Cardiac muscle cell (in vitro differentiated cells and primary cell): ENCODE measurements at regions not wholly inside any gene's neighbourhood (a gene's known extent, or its start where the extent isn't known, plus 50 kb on each side); places are given as distances from the start of the nearest gene placed in this dataset.

Source experiments
- DNase-seq, 2 donors: peaks; one replicate each; pipeline versions ENCODE4 v3.0.0 to v3.0.0-alpha.2; 2010 to 2017; ENCODE audit warnings: low read depth in 1 of 2, low spot score in 1 of 2
- H3K27ac ChIP-seq: fragments of 200-600 bp; sonication (generic); 2 replicates; pipeline ENCODE4 v1.5.1; 2016
- H3K27me3 ChIP-seq: fragments of 200-600 bp; sonication (generic); 2 replicates; pipeline ENCODE4 v1.6.0; 2016; ENCODE audit warnings: control low read depth
- H3K36me3 ChIP-seq: fragments of 200-600 bp; sonication (generic); 2 replicates; pipeline ENCODE4 v1.5.1; 2016; ENCODE audit warnings: control low read depth
- H3K4me1 ChIP-seq: fragments of 200-600 bp; sonication (generic); 2 replicates; pipeline ENCODE4 v1.8.1; 2017; ENCODE audit warnings: low read depth, mild to moderate bottlenecking, mixed run types
- H3K4me3 ChIP-seq: fragments of 200-600 bp; sonication (generic); 2 replicates; pipeline ENCODE4 v1.5.1; 2016; ENCODE audit warnings: mild to moderate bottlenecking
- H3K9me3 ChIP-seq: fragments of 200-600 bp; sonication (generic); 2 replicates; pipeline ENCODE4 v1.5.1; 2017; ENCODE audit warnings: low read depth, mild to moderate bottlenecking, control low read depth
- TF ChIP-seq, protein P1 (sequence below): IDR thresholded peaks from 2 replicates; pipeline ENCODE4 v1.5.1; 2012; ENCODE audit warnings: low read depth, mild to moderate bottlenecking, low read length

DNA sequence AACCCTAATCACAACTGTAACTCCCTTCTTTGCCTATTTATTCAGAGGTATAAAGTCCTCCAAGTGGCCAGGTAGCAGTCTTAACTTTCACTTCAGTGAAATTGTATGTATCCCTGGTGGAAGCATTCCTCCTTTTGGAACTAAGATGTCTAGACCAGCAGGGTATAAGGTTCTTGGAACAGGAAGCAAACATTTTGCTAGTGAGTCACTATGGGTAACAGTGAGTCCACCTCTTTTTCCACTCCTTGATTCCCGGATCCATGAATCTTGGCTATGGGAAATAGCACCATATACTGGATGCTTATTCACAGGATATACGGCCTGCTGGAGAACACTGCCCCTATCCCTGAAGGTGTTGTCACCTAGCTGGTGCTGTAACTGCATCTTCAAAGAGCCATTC, 80.2 kb downstream of the KCNA5 start:
- TF ChIP-seq, protein P1, sequence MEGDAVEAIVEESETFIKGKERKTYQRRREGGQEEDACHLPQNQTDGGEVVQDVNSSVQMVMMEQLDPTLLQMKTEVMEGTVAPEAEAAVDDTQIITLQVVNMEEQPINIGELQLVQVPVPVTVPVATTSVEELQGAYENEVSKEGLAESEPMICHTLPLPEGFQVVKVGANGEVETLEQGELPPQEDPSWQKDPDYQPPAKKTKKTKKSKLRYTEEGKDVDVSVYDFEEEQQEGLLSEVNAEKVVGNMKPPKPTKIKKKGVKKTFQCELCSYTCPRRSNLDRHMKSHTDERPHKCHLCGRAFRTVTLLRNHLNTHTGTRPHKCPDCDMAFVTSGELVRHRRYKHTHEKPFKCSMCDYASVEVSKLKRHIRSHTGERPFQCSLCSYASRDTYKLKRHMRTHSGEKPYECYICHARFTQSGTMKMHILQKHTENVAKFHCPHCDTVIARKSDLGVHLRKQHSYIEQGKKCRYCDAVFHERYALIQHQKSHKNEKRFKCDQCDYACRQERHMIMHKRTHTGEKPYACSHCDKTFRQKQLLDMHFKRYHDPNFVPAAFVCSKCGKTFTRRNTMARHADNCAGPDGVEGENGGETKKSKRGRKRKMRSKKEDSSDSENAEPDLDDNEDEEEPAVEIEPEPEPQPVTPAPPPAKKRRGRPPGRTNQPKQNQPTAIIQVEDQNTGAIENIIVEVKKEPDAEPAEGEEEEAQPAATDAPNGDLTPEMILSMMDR = no peak
- Histone ChIP-seq H3K4me1 (no peaks in the 10 kb centered on the region), H3K4me3 (no peak overlapping the region), H3K27ac (no peak overlapping the region), H3K9me3 (no peaks in the 10 kb centered on the region), H3K36me3 (no peaks in the 10 kb centered on the region), H3K27me3 (no peaks in the 10 kb centered on the region)
- no peak for DNase-seq

DNA sequence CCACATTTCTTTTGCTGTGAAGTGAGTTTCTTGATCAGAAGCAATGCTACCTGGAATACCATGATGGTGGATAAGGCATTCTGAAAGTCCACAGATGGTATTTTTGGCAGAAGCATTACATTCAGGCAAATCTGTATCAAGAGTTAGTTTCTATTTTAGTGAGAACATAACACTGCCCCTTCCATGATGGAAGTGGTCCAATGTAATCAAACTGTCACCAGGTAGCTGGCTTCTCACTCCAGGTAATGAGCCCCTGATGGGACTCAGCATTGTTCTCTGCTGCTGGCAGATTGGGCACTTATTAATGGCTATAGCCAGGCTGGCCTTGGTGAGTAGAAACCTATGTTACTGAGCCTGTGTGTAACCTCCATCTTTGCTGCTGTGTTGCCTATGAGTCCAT, 80.7 kb downstream of the KCNA5 start:
- Histone ChIP-seq H3K36me3 (no peaks in the 10 kb centered on the region), H3K4me3 (no peak overlapping the region), H3K4me1 (no peaks in the 10 kb centered on the region), H3K27me3 (no peaks in the 10 kb centered on the region), H3K27ac (no peak overlapping the region), H3K9me3 (no peaks in the 10 kb centered on the region)
- no peak for DNase-seq
- TF ChIP-seq, protein P1 = no peak

DNA sequence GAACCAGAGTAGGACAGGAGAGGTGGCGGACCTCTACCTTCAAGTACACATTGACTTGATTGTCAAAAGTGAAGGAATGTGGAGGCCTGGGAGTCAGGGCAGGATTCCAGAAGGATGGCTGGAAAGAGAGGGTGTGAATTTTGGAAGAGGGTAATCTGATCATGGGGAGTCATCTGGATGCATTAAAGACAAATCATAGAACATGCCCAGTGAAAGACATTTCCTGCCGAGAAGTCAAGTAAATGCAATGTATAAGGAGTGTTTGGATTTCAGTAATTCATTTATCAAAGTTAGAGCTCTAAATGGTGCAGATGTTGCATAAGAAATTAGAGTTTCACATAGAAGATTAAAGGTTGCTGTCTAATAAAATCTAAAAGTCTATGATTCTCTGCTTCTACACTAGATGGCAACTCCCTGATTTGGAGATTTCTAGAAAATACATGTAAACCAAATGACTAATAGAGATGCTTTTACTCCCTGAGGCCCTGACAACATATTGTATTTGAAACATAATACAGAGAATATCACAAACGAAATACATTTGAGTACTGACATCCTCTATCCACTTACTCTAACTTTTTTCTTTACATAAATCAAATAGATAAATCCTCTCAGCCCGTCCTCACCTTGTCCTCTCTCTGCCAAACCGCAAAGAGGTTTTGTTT, 91.3 kb downstream of the KCNA5 start:
- DNase-seq = no peak
- TF ChIP-seq, protein P1 = no peak
- Histone ChIP-seq H3K27me3 (no peaks in the 10 kb centered on the region), H3K4me3 (no peak overlapping the region), H3K9me3 (no peaks in the 10 kb centered on the region), H3K27ac (no peak overlapping the region), H3K36me3 (no peaks in the 10 kb centered on the region), H3K4me1 (no peaks in the 10 kb centered on the region)

DNA sequence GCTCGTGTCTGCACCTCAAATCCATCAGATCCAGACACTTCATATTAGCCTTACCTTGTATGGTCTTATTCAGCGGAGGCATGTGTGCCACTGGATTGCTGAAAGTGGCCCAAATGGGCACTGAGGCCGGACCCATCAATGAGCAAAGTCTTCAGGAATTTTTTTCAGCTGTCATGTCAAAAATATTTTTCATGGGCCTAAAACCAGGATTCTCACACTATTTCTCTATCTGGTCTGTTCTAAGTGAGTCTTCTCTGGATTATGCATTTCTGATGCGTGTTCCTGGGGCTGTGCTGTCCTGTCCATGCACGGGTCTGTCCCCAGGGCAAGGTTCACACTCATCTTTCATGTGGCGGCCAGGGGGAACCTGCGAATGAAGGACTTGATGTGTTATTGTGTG, 94.6 kb downstream of the KCNA5 start:
- Histone ChIP-seq H3K27me3 (no peaks in the 10 kb centered on the region), H3K4me1 (no peaks in the 10 kb centered on the region), H3K27ac (no peak overlapping the region), H3K36me3 (no peaks in the 10 kb centered on the region), H3K4me3 (no peak overlapping the region), H3K9me3 (no peaks in the 10 kb centered on the region)
- TF ChIP-seq, protein P1 = no peak
- no peak for DNase-seq

DNA sequence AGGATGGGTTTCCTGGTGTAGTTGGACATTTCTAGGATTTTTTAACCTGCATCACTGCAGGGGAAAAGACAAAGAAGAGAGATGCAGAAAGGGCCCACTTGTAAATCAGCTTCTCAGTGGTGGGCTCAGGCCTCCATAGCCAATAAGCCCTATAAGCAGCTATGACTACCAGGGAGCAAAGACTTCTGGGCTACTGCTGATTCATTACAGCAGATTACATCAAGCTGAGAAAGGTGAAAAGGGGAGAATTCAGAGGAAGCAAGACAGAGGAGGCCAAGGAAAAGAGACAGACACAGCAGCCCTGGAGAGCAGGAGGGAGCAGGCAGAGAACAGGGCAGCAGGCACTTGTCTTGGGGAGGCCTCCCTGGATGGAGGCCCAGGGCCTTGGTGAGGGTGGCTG, 95.2 kb downstream of the KCNA5 start:
- no peaks in the 10 kb centered on the region for H3K27me3 ChIP-seq
- H3K36me3 ChIP-seq = no peaks in the 10 kb centered on the region
- H3K4me1 ChIP-seq = no peaks in the 10 kb centered on the region
- no peak overlapping the region for H3K4me3 ChIP-seq
- no peak for DNase-seq
- H3K9me3 ChIP-seq = no peaks in the 10 kb centered on the region
- no peak overlapping the region for H3K27ac ChIP-seq
- TF ChIP-seq, protein P1 = no peak

DNA sequence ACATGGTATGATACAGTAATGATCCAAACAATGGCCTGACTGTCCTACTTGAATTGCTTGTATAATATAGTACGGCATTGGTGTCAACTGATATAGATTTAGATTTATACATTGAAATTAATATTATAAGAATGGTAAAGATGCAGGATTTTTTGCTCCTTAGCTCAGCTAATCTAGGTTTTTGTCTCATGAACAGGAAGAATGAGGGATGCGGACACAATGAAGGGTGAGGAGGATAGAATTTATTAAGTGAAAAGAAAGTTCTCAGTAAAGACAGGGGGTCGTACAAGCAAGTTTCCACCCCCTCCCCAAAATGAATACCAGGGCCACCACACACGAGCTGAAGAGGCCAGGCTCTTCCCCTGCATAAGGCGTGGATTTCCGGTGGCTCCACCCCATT, 96.1 kb downstream of the KCNA5 start:
- Histone ChIP-seq H3K4me3 (no peak overlapping the region), H3K27me3 (no peaks in the 10 kb centered on the region), H3K36me3 (no peaks in the 10 kb centered on the region), H3K9me3 (no peaks in the 10 kb centered on the region), H3K27ac (no peak overlapping the region), H3K4me1 (no peaks in the 10 kb centered on the region)
- no peak for DNase-seq
- TF ChIP-seq, protein P1 = no peak
